Inferior parietal cortex (tissue), 1 donor: ENCODE measurements at regions not wholly inside any gene's neighbourhood (a gene's known extent, or its start where the extent isn't known, plus 50 kb on each side); places are given as distances from the start of the nearest gene placed in this dataset.

ENCODE experiments used
- DNase-seq: peaks from one replicate; pipeline ENCODE4 v3.0.0-alpha.2; 2016; ENCODE audit errors: extremely low spot score

DNA sequence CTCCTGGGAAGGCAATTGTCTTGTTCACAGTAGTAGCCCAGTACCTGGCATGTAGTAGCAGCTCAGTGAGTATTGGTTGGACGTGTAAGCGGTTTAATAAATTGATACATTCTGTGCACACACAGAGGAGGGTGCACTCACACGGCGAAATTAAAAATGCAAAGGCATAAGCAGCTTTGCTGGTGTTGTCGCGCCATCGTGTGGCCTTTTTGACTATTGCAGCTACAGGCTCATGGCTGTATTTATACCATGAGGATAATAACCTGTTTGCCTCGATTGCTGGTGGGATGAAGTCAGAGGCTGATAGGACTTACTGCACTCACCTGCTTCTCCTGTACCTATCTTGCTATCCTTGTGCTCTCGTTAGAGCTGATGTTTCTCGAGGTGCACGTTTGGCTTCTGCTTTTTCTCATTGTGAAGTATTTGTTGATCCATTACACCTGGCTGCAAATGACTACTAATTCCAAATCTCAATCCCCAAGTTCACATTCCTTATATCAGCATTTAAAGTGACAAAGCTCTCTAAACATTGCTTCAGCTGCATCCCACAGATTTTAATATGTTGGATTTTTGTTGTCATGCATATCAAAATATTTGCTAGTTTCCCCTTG is 61.5 kb downstream of the TBXT start:
- DNase-seq, result peak; percentile 92

DNA sequence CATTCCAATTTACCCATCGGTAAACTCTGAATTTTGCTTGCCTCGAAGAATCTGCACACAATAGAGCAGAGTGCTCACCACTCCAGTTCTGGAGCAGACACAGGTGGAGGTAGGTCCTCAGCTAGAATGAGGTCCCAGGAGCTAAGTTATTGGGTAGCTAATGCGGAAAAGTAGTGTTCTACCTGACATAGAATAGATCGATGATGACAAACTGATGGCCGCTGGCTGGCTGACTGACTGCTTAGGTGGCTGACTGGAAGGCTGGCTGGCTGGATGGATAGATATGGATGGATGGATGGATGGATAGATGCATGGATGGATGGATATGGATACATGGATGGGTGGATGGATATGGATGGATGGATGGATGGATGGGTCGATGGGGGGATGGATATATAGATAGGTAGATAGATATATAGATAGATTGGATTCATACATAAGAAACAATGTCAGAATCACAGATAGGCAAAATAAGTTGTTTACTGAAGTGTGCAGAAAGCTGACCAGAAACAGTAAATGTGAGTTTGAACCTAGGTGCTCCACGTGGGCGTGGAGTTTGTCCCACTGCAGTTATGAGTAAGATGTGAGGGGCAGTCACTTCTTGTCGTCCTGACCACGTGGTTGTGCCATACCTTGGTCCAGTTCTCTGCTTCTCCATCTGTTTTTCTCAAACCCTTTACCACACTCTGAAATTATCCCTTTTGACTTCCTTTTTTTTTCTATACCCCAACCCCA is 62.1 kb downstream of the TBXT start:
- DNase-seq, result no peak

DNA sequence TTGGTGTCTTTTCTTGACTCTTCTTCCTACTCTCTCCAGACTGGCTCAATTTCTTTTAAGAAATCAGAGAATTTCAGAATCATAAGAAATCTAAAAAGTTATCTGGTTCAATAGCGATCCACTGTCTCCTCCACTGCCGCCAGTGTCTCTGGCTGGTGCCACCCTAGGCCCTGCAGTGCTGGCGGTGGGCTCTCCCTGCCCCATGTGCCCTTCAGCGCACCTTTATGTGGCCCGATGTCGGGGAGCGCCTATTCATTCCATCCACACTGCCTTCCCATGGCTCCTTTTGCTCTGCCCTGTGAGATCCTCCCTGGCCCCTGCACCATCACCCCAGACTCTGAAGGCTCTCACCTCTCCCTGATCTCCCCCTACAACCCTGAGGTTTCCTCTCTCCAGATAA is 62.8 kb downstream of the TBXT start:
- no peak for DNase-seq

DNA sequence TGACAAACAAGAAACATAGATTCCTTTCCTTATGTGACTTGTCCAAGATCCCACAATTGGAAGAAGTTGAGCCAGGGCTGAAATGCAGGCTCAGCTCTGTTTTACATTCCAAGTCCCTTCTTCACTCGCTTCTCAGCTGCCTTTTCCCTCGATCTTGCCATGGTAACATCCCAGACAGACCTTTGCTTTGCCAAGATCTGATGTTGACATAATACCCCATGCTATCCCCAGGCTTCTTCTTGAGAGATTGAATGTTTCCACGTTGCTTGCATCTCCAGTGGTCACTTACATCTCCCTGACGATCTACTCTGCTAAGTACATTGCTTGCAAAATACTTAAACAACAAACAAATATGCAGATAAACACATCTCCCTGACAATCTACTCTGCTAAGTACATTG is 63.5 kb downstream of the TBXT start:
- DNase-seq, result no peak

DNA sequence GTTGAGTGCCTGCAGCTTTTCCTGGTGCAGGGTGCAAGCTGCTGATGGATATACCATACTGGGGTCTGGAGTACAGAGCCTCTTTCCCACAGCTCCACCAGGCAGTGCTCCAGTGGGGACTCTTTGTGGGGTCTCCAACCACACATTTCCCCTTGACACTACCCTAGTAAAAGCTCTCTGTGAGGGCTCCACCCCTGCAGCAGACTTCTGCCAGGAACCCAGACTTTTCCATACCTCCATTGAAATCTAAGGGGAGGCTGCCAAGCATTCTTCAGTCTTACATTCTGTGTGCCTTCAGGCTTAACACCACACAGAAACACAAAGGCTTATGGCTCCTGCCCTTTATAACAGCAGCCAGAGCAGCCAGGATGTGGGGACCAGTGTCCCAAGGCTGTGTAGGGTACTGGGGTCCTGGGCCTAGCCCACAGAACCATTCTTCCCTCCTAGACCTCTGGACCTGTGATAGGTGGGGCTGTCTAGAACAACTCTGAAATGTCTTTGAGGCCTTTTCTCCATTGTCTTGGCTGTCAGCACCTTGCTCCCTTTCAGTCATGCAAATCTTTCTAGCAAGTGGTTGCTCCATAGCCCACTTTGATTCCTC is 65.7 kb downstream of the TBXT start:
- DNase-seq, result no peak

DNA sequence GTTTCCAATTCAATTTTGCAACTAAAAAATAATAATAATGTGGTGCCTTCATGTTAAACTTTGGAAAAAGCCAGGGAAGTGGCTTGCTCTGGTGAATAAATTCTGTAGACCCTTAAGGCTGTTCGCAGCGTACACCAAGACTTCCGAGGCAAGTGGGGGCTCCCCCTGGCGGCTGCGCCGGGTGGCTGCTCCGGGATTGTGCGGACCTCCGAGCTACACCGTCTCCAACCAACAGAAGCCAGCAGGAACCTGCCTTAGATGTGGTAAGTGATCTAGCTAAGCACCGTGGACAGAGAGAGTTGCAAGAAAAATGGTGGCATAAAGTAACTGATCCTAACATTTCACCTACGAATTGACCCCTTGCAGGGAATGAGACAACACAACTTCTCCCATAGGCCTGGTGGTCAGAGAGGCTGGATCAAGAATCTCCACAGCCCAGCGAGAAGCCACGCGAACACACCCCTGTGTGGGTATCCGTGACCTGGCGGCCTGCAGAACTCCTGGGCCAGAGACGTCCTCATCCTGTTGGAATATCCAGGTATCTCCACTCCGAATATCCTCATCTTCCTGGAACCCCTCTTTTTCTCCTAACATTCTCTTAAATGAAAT is 69.6 kb downstream of the TBXT start:
- DNase-seq, result peak; percentile 74

DNA sequence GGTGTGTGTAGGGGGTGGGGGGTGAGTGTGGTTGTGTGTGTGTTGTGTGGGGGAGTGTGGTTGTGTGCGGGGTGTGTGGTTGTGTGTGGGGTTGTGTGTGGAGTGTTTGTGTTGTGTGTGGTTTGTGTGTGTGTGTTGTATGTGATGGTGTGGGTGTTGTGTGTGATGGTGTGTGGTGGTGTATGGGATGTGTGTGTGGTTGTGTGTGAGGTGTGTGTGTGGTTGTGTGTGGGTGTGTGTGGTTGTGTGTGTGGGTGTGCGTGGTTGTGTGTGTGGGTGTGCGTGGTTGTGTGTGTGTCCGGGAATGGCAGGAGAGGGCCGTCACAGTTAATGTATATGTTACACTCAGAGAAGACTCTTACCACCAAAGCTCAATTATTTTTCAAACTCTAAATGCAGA is 79.8 kb downstream of the TBXT start:
- no peak for DNase-seq

DNA sequence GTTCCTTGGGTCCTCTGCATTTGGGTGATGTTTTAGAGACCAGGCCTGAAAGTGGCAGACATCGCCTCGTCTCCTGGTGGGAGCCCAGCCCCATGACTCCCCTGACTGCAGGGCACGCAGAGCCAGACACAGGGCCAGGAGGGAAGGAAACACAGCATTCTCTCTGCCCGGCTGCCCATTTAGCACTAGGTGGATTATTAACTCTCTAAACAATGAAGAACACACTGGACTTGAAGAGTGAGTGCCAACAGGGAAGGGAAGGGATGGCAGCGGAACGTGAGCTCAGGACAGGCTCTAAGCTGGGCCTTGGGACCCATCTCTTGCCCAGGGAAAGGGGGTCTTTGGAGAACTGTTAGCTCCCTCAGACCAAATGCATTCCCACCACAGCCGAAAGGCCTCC is 80.4 kb downstream of the TBXT start:
- no peak for DNase-seq

DNA sequence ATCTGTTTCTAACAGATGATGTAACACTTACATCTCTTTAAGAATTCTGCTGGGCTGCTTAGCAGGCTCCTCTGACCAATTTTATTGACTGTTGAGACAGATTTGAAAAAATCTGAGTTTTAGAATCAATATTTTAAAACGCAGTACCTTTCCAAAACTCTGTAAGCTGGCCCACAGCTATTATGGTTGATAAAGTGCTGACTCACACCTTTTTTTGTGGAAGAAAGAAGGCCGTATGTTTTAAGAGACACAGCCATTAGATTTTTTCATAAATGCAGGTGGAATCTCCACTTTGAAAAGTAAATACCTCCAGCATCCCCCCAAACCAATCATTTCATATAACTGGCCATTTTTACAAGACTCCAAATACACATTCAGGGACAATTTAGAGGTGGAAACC is 82.2 kb downstream of the TBXT start:
- DNase-seq, result no peak

DNA sequence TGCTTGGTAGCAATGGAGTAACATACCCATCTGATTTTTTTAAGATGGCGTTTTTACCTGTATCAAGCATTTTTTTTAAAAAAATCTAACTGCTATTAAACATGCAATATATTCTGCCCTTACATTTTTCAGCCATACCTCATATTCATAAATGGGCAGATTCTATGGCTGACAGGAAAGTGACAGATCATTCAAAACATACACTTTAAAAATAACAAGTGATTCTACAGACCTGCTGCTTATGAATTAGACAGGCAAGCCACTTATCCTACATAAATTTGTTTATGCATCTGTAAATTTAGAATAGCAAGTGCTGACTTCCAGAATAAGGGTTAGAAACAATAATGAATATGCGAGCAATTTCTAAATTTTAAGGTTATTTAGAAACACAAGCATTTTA is 82.7 kb downstream of the TBXT start:
- DNase-seq, result no peak

DNA sequence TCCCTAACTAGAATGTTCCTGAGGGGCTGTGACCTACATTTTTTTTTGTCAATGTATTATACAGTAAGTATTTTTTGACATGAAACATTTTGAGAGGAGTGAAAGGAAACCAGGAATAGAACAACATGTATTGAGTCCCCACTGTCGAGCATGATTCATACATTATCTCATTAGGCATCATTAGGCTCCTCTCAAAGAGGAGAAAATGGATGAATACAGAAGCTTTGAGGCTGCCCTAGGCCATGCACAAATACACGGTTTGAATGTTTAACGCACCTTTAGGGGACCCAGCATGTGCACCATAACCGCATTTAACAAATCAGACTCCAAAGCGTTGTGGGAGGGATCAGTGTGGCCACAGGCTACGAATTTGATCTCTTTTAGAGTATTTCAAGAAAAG is 87.8 kb downstream of the TBXT start:
- no peak for DNase-seq

DNA sequence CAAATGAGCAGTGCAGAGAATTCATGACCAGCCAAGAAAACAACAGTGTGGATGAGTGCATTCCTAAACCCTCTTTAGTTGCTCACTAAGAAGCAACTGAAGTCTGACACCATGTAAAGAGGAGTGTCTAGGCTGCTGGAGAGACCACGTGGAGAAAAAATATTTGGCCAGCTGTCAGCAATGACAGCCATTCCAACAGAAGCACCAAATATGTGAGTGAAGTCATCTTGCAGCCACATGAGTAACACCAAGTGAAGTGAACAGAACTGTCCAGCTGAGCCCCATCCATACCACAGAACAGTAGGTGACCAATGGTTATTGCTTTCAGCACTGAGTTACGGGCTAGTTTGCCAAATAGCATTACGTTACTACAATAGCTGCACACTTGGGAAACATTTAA is 89.4 kb downstream of the TBXT start:
- DNase-seq, result no peak

DNA sequence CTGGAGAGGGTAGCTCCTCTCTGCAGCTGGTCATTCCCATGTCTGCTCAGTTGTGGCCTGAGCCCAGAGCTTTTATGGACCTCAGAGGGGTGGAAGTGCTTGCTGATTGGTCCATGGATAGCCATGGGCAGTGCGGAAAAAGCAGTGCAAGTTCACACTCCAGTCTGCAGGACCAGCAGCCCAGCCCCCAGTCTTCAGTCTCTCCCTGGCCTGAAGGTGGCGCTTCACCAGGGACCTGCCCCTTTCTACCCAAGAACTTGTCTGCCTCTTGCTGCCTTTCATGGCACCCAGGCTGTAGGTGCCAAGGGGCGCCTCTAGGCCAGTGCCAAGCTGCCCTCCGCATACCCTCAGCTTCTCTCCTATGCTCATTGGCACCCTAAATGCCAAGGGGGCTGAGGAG is 91.0 kb downstream of the TBXT start:
- DNase-seq, result no peak

DNA sequence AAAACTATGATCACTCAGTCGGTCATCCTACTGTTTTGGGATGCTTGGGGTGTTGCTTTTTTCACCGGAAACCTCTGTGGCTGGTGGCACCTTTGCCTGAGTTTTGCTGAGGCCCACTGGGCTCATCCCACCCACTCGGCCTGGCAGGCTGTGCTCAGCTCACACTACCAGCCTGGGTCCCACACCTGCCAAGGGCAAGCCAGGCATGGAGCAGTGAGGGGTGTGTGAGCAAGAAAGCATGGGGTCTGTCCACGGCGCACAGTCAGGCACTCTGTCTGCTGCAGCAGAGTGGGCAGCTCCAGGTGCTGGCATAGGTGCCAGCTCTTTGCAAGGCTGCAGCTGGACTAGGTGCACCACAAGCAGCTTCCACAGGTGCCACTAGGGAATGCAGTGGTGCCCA is 91.7 kb downstream of the TBXT start:
- DNase-seq, result no peak

DNA sequence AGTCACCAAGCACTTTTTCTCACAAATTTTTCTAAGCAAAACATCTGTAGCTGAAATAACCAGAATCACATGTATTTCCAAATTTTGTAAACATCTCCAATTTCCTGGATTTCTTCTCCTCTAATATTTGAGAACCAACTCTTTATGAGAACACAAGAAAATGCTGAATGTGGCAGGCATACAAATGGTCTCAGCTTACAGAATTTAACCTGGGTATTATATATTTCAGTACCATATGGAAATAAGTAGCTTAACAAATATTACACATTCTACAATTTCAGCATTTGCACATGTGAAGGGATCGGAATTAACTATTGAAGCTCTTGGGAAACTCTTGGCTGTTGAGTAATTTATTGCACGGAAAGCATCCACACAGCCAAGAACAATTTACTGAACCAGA is 92.5 kb downstream of the TBXT start:
- no peak for DNase-seq

DNA sequence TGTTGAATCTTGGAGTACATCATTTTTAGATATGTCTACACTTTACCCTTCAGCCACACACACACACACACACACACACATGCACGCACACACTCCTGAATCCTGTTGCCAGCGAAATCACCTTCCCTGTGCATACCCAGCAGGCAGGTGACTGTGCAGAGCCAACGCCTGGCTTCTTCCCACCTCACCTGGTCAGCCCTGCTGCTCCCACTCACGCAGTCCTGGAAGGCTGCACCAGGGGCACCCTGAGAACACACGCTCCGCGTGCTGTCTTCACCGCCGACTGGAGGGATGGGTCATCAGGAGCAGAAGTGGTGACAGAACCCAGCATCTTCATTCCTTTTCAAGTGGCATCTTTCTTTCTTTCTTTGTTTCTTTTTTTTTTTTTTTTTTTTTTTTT is 94.6 kb downstream of the TBXT start:
- no peak for DNase-seq

DNA sequence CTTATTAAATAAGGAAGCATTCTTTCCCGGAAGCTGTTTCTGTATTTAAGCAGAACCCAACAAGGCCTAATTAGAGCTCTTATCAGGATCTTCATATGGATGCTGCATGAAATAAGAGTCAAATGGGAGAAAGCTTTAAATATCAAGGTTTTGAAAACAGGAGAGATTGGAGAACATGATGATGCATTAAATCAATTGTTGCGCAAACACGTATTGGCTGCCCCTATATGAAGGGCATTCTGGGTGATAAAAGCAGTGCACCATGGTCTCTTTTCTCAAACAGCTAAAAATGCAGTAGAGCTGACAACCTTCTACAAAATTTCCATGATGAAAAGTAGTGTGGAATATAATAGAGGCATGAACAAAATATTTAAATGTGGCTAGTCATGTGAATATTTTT is 98.9 kb downstream of the TBXT start:
- no peak for DNase-seq

DNA sequence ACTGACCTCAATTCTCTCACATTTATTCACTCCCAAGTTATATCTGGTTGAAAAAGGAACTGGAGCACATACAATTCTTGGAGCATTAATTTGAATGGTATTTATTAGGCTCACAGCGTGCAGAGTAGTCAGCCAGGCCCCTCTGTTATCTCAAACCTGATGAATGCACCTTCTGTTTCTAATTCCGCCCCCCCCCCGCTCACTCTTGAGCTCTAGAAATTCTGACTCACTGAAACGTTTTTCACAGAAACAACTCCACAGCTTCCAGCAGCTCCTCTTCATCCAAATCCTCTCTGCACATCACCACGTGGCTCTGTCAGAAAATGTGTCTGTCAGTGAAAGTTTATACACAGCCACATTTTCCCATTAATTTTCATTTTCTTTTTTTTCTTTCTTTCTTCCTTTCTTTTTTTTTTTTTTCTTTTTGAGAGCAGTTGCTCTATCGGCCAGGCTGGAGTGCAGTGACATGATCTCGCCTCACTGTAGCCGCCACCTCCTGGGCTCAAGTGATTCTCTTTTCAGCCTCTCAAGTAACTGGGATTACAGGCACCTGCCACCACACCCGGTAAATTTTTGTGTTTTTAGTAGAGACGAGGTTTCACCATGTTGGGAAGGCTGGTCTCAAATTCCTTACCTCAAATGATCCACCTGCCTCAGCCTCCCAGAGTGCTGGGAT is 109.4 kb downstream of the TBXT start:
- peak; percentile 32 for DNase-seq

DNA sequence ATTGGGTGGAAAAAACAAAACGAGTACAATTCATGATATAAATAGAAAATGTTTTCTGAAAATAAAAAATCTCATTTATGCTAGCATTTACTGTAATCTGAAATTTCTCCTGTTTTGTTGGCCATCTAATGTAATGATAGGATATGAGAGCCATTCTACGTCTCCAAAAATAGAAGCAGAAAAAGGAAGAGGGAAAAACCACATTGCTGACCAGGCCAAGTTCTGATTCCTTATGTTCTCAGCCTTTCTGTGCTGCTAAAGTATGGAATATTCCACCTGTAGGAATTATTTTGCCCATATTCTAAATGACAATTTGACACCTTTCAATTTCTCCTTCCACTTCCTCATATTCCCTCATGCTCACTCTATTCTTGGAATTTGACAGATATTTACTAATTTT is 110.2 kb downstream of the TBXT start:
- no peak for DNase-seq

DNA sequence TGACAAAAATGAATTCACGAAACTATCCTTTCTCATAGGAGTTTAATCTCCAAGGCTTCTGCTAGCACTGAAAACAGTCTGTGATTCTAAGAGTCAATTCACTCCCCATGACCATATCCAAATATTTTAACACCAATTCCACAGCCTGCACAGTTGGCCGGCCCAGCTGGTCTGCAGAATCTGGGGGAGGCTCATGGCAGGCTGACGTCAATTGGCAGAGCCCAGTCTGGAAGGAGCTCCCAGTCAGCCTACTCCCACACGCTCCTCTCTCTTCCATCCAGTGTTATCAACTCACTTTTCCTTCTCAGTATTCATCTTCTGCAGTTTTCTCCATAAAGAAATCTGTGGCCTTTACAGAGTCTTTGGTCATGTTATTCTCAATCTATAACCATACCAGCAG is 111.0 kb downstream of the TBXT start:
- DNase-seq, result peak; percentile 61

DNA sequence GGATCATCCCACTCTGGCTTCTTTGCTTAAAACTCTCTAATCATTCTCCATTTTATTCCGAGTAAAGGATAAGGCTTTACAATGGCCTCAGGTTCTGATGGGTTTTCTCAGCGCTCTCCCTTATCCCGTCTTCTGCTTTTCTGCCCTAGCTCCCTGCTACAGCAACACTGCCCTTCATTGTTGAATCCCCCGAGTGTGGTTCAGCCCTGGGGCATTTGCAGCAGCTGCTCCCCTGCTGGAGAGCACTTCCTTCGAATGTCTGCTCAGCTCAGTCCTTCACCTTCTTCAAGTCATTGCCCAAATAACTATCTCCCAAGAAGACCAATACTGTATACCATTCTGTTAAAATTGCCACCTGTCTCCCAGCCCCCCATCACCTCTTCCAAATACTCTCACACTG is 111.8 kb downstream of the TBXT start:
- DNase-seq, result no peak

DNA sequence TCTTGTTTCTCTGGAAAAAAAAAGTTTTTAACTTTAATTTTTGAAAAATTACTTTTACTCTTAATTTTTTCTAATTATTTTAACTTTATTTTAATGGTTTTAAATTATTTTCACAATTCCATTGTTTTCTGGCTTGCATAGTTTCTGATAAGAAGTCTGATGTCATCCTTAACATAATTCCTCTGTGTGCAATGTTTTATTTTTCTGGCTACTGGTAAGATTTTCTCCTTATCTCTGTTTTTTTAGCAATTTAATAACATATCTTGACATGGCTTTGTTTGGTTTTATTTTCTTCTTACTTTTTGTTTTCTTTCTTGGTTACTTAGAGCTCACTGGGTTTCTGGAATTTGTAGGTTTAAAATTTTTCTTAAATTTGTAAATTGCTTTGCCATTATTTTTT is 114.8 kb downstream of the TBXT start:
- DNase-seq, result no peak

DNA sequence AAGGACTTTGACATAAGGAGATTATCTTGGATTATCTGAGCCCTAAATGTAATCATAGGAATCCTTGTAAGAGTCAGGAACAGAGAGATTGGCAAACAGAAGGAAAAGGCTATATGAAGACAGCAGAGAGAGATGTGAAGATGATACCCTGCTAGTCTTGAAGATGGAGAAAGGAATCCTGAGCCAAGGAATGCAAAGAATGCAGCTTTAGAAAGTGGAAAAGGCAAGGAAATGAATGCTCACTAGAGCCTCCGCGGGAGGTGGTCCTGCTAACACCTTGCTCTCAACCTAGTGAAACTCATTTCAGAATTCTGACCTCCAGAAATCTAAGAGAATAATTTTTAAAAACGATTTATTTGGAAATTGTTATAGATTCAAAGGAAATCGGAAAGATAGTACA is 117.1 kb downstream of the TBXT start:
- DNase-seq, result no peak
